ENCODE measurements at regions not wholly inside any gene's neighbourhood (a gene's known extent, or its start where the extent isn't known, plus 50 kb on each side); places are given as distances from the start of the nearest gene placed in this dataset.

DNA sequence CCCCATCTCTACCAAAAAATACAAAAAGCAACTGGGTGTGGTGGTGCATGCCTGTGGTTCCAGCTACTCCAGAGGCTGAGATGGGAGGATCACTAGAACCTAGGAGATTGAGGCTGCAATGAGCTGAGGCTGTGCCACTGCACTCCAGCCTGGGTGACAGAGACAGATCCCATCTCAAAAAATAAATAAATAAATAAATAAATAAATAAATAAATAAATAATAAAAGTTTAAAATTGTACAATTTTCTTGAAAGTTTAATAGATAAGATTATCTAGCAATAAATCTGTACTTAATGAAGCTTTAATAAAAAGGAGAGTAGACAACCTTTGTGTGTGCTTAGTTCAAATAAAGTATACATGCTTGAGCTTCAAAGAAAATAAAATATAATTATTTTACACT lies 310.0 kb upstream of the LRIG3 start:
- no peak for DNase-seq (ENCODE audit: low spot score)

DNA sequence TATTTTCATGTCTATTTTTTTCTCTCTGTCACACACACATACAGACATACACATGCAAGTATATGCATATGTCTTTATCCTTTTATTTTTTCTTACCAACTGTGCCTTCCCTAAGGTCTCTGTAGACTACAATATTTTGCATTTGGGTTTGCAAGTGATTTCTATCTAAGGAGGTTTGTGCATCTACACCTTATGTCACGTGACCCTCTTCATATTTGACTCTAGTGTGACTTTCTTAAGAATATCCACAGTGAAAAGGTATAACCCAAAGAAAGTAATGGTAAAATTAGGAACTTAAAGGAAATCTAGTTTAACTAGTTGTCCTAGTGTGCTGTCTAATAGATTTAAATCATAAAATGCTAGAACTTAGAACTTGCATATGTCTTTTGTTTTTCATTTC lies 298.8 kb upstream of the LRIG3 start:
- DNase-seq (ENCODE audit: low spot score): no peak

DNA sequence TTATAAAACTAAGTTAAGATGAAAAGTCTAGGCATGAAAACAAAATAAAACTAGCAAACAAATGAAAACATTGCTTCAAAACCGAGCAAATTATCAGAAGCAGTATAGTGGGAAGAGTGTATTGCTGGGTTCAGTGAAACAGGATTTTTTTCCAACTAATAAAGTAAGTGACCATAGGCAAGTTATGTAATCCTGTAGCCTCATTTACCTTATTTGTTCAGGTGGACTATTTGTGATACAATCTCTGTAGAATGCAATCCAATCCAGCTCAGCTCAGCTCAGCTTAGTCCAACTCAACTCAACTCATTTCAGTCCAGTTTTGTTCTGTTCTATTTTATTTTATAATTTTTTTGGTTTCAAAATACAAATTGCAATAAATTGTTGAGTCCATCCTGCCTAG lies 276.7 kb upstream of the LRIG3 start:
- no peak for DNase-seq (ENCODE audit: low spot score)

DNA sequence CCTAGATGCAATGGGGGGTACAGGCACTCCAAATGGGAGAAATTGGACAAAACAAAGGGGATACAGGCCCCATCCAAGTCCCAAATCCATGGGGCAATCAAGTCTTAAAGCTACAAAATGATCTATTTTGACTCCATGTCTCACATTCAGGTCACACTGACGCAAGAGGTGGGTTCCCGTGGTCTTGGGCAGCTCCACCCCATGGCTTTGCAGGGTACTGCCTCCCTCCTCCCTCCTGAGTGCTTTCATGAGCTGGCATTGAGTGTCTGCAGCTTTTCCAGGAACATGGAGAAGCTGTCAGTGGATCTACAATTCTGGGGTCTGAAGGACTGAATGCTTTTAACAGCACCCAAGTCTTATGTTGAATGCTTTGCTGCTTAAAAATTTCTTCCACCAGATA lies 274.5 kb upstream of the LRIG3 start:
- DNase-seq (ENCODE audit: low spot score): no peak

DNA sequence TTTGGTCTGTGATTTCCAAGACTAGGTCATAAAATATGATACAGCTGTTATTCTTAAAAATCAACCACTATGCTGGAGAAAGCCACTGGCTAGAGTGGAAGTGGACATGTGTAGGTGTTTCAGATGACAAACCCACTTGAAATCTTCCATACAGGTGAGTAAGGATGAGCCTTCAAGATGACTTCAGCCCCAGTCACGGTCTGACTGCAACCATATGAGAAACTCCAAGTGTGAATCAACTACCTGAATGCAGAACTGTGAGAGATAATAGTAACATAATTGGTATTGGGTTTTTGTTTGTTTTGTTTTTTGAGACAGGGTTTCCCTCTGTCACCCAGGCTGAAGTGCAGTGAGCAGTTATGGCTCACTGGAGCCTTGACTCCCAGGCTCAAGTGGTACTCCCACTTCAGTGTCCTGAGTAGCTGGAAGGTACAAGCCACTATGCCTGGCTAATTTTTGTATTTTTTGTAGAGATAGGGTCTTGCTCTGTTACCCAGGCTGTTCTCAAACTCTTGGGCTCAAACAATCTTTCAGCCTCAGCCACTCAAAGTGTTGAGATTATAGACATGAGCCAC lies 273.3 kb upstream of the LRIG3 start:
- DNase-seq (ENCODE audit: low spot score): no peak

DNA sequence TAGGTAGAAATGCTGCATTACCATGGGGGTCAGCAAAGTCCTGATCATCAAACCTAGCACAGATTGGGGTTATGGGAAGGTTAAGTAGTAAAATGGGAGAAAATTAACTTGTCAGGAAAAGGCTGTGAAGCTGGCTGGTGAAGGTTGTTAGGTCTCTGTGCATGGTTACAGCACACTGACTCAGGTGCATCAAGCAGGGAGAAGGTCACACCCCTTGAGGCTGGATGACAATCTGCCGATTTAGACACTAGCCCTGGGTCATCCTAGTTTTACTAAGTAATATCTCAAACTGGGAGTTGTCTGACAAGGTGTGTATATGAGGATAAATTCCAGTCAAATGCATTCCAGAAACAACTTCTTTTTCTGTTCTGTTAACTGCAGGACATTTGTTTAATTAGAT lies 271.1 kb upstream of the LRIG3 start:
- no peak for DNase-seq (ENCODE audit: low spot score)

DNA sequence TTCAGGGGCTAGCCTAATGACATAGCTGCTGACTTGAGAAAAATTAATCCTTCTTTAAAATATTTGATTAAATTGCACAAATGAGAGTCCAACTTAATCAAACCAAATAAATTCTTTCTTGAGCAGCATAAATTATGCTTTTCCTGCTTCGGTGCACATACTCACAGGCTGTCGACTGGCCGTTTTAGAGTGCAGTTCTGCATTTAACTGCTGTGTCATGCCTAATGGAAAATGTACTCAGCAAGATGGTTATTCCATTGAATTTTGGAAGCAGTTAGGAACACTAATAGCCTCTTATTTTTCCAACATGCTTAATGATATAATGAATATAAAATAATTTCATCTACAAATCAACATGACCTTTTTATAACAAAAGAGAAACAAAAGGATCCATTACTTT lies 266.1 kb upstream of the LRIG3 start:
- no peak for DNase-seq (ENCODE audit: low spot score)

DNA sequence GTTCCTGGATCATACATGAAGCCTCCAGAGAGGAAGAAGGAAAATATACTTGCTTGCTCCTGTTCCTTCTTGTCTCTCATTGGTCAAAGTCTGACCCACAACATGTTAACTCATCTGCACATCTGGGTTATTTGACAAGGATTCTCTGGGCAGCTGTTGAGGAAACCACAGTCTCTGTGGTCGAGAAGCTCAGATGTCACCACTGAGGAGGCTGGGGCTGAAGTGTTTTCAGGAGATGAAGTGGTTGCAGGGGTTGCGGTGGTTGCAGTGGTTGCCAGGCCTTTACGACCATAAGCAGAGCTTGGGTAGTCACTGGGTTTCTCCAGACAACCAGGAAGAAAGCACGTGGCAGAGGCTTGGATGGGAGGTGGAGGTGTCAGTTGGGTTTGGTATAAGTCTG lies 265.0 kb upstream of the LRIG3 start:
- DNase-seq (ENCODE audit: low spot score): no peak

DNA sequence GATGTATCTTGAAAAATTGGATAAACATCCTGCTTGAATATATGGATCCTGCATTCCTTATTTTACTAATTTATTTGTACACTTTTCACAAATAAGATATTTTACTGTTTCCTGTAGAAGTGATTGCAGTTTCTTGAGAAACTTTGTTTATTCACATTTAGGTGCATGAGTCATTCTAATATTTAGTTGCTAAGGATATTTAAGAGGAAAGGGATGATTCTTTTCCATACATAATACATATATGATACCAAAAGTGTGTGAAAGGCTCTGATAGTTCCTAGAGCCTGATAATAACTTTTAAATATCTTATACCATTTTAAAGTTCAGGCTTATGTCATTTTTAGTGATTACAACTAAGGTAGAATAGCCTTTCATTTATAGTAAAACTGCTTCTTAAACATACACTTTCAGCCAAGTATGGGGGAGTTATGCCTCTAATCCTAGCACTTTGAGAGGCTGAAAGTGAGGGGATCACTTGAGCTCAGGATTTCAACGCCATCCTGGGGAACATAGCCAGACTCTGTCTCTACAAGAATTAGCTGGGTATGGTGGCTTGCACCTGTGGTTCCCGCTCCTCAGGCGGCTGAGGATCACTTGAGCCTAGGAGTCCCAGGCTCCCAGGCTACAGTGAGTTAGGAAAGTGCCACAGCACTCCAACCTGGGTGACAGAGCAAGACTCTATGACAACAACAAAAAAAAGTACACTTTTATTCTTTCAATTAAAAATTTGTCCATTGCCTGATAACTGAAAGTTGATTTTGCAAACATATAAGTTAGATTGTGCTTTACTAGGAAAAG lies 262.6 kb upstream of the LRIG3 start:
- no peak for DNase-seq (ENCODE audit: low spot score)

DNA sequence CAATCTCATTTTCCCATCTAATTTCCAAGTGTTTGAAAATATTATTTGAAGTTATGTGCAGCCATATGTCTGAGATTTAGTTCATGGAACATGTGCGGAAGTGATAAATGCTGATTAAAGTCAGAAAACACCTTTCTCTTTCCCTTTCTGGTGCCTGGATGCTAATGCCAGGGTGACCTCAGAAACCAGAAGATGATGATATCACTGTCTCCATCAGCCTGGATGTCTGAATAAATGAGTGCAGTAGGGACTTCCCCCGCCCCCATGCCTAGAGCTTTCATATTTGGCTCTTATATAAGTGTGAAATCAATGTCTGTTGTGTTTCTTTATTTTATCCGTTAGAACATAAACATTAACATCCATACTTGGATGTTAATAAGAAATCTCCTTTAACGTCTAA lies 261.9 kb upstream of the LRIG3 start:
- no peak for DNase-seq (ENCODE audit: low spot score)

DNA sequence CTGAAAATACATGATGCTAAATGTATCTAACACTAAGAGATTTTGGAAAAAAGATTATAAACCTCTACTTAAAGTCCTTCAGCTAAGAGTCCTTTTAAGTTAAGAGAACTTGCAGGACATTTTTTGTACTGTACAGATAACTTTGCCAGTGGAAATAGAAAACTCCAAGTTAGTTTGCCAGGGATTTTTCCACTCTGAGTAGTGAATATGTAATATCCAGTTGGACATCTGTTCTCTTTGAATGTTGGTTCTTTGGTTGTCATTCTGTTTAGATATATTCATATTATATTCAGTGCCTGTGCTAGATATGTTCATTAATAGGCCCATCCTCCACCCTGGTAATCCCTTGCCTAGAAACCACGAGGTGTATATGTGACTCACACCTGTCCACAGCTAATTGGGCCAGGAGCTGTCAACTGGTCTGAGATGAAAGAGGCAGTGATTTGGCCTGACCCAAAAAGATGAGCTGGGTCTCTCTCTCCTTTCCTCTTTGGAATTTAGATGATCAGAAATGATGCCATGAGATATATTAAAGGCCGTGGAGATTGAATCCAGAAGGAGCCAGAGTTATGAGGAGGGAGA lies 261.0 kb upstream of the LRIG3 start:
- DNase-seq (ENCODE audit: low spot score): no peak

DNA sequence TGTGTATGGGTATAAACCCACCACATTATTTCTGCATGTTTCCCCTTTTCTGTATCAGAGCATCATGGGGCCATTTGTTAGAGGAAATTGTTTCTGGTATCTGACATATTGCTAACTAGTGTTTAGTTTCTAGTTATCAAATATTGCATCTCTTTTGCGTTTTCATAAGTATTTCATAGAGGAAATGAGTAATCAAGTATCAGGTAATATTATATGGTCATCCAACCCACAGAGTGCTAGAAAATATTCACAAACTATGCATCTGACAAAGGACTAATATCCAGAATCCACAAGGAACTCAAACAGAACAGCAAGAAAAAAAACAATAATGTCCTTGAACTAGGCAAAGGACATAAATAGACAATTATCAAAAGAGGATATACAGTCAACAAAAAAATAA lies 258.9 kb upstream of the LRIG3 start:
- DNase-seq (ENCODE audit: low spot score): no peak

DNA sequence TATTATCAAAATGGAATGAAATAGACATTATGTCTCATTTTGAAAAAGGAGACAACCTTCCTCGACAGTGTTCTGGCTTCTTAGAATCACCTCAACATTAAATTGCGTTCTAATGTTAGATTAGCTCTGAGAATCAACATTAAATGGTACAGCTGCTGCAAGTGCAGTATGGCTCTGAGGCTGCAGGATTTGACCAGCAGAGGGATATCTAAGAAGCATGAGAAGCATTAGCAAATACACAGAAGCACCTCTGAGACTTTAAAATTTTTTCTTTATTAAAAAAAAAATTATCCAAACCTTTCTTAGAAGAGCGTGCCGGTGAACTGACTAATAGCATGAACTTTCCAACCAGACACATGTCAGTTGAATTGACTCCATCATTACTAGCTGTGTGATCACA lies 253.4 kb upstream of the LRIG3 start:
- DNase-seq (ENCODE audit: low spot score): no peak

DNA sequence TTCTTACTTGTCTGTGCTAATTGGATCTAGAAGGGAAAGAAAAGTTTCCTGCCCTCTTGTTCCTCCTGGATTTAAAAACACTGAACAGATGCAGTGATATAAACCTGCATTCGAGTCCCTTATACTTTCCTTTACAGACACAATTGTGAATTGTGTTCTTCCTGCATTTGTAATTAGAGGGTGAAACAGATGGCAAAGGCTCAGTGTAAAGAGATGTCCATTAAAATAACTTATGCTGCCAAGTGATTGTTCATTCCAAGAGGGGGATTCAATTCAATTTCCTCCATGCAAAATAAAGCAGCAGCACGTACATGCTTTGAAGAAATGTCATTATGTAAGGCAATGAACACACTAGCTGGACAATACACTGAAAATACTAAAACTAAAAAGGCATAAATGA lies 248.3 kb upstream of the LRIG3 start:
- DNase-seq (ENCODE audit: low spot score): no peak

DNA sequence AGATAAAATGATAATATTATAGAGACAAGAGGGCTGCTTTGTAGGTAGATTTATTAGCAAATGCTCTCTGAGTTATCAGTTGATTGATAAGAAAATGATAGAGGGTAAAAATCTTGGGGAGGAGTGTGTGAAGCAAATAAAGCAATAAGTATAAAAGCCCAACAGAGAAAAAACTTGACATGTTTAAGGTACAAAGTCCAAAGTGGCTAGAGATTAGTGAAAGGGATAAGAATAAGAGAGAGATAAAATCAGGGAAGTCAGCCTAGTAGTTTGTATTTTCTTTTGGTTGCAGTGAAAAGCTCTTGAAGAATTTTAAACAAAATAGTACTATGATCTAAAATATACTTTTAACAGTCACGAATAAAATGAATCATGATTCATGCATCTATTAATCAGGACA lies 246.2 kb upstream of the LRIG3 start:
- DNase-seq (ENCODE audit: low spot score): no peak

DNA sequence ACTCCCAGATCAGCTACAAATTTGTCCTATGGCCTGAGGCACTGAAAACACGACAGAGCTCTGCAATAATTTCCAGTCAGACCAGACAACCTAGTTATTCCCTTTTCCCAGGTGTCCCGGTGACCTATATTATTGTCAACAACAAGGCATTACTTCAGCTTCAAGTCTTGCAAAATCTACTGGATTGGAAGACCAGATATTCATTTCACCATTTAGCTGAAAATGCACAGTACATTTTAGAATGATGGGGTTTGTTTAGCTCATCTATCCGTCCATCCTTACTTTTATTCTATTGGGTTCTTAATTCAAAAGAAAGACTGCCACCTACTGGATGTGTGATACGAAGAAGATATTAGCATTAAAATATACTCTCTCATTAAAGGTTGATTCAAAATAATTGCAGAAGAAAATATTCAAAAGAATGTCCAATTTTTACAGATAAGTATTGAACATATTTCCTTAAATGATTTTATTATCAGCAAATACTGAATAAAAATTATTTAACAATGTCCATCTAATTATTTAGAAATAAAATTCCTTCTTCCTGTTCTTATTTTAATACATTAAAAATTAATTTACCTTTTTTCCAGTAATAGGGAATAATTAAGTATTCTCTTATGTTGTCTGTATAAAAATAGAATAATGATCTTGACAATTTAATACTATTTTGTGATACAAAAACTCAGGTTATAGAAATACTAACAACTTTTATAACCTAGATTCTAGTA lies 244.9 kb upstream of the LRIG3 start:
- DNase-seq (ENCODE audit: low spot score): no peak

DNA sequence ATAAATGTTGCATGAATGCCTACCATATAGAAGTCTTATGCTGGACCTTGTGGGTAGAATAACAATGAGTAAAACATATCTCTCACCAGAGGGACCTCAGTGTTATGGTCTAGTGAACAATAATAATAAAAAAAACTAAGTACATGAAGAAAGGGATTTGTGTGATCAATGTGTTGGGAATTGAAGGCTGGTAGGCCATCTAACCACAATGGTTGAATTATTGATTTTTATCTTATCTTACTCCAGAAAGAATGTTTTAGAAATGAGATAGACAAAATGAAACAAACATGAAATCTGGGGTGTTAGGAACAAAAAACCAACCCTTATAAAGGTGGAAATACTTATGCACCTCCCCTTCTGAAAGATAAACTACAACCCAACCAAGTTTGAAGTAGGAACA lies 243.9 kb upstream of the LRIG3 start:
- DNase-seq (ENCODE audit: low spot score): no peak

DNA sequence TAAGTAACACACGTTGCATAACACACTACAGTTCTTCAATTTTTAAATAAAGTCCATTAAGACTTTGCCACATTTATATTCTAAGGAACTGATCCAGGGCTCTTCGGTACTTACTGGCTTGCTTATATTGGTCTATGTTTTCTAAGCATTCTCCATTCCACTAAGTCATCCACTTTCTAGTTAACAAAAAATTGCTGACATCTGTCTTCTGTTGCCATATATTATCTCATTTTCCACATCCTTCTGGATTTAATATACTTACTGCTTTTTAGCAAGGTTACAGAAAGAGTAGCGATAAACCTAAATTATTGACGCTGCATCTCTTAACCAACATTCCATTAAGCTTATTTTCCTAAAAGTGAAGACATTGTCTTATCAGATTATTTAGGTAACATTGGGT lies 238.4 kb upstream of the LRIG3 start:
- DNase-seq (ENCODE audit: low spot score): no peak

DNA sequence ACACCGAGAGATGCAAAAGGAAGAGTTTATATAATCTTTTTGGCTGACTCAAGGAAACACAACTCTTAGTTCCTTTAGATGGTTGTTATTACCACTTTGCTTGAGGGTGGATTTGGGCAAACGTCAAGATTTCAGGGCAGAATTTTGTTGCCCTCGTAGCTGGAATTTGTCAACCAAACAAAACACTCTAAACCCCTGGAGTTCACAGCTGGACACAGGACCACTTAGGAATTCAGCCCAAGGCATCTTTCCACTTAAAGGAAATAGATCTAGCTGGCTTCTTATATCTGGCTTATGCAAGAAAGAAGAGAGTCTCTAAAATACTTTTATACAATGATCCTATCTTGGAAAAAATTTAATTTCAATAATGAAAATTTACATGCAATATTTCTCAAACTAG lies 237.8 kb upstream of the LRIG3 start:
- DNase-seq (ENCODE audit: low spot score): no peak

DNA sequence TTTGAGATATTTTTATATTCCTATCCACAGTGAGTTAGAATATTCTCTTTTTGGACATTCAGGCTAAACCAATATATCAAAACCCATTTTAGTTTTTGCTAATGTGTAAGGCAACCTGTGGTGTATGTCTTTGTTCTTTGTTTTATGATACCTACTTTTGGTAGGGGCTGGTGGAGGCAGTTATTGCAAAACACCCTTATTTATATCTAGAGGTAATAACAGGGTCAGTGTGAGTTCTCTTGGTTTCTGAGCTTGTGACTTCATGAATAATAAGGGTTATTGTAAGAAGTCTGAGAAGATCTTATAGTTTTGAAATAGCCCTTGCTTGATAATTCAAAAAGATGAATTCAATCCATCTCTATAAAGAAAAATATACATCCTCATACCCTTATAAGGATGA lies 235.1 kb upstream of the LRIG3 start:
- no peak for DNase-seq (ENCODE audit: low spot score)

DNA sequence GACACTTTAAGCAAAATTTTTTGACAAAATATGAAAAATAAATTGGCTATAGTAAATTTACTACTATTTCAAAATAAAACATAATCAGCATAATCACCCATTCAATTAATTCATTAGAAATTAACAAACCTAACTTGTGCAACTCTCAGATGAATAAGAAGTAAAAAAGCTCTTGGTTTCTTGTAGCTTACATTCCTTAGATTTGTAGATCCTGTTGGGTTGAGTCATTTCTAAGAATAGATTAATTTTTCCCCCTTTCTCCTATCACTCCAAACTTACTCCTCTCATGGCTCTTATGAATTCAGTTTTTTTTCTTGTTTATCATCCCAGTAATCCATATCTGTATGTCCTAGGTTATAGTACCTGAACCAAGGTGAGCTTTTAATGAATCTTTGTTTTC lies 230.9 kb upstream of the LRIG3 start:
- no peak for DNase-seq (ENCODE audit: low spot score)

DNA sequence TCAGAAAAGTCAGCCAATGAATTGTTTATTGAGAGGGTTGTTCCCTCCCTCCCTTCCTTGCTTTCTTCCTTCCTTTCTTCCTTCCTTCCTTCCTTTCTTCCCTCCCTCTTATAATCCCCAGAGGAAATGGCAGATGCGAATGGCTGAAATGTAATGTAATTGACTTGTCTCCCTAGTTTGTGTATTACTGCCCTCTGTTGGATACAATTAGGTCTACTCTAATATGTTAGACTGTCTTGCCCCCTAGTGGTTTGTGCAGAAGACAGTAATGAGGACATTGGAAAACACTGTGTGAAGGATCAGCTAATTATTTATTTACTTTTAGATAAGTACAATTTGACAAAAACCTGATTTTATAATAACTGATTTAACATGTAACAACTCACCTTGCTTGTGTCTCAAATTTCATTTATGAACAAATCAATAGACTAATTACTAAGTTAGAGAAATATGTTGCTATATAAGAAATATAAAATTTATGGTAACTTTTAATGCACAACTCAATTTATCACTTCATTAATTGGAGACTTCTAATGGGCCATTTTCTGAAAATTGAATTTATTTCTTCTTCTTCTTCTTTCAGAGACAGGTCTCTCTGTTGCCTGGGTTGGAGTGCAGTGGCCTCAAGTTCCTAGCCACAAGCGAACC lies 229.8 kb upstream of the LRIG3 start:
- DNase-seq (ENCODE audit: low spot score): peak; percentile 19

DNA sequence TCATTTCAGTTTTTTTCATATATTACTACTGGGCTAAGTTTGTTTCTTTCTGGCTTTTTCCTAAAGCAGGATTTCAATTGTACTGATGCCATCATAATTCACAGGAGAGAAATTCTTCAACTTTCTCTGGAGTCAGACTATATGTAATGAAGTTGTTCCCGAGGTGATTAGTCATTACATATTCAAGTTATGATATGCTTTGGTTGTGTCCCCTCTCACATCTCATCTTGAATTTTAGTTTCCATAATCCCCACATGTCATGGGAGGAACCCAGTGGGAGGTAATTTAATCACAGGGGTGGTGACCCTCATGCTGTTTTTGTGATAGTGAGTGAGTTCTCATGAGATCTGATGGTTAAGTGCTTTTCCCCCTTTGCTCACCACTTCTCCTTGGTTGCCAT lies 227.5 kb upstream of the LRIG3 start:
- no peak for DNase-seq (ENCODE audit: low spot score)

Measured in HuH-7 (cell line).